Upper lobe of left lung (tissue), 6 donors: ENCODE measurements at regions not wholly inside any gene's neighbourhood (a gene's known extent, or its start where the extent isn't known, plus 50 kb on each side); places are given as distances from the start of the nearest gene placed in this dataset.

Source experiments
- ATAC-seq, 2 donors: fragments of 200-7000 bp; cut with Tn5 transposase; one replicate each; pipeline ENCODE4 v1.9.1; 2022; ENCODE audit warnings: mild to moderate bottlenecking in 2 of 2, moderate library complexity in 2 of 2; ENCODE audit not compliant: low FRiP score in 2 of 2
- DNase-seq, 2 donors: peaks; one replicate each; pipeline ENCODE4 v3.0.0-alpha.2; 2019 to 2020
- H3K27ac ChIP-seq, 4 donors: fragments of 200-600 bp; sonication (generic); one replicate each; pipeline ENCODE4 v1.5.1; 2016 to 2019
- H3K27me3 ChIP-seq, 4 donors: fragments of 200-600 bp; sonication (generic); one replicate each; pipeline ENCODE4 v1.5.1; 2017 to 2019
- H3K36me3 ChIP-seq, 4 donors: fragments of 200-600 bp; sonication (generic); one replicate each; pipeline ENCODE4 v1.5.1; 2016 to 2019
- H3K4me1 ChIP-seq, 4 donors: fragments of 200-600 bp; sonication (generic); one replicate each; pipeline ENCODE4 v1.5.1; 2018 to 2019
- H3K4me3 ChIP-seq, 4 donors: fragments of 200-600 bp; sonication (generic); one replicate each; pipeline ENCODE4 v1.5.1; 2017 to 2019; ENCODE audit warnings: mild to moderate bottlenecking in 2 of 4, moderate library complexity in 1 of 4
- H3K9me3 ChIP-seq, 4 donors: fragments of 200-600 bp; sonication (generic); one replicate each; pipeline ENCODE4 v1.5.1; 2018 to 2019
- EP300 ChIP-seq, 4 donors: sonication (generic); formaldehyde crosslinking; IDR thresholded peaks; one replicate each; pipeline ENCODE4 v1.5.1; 2017; ENCODE audit warnings: antibody characterized with exemption in 4 of 4, control low read depth in 2 of 4
- POLR2A ChIP-seq, 4 donors: fragments of 450-650 bp; IDR thresholded peaks; one replicate each; pipeline ENCODE4 v1.5.1; 2016 to 2017; ENCODE audit warnings: antibody characterized with exemption in 4 of 4, mild to moderate bottlenecking in 2 of 4
- POLR2AphosphoS5 ChIP-seq, 2 donors: sonication (generic); formaldehyde crosslinking; IDR thresholded peaks; one replicate each; pipeline ENCODE4 v1.5.1; 2017; ENCODE audit warnings: antibody characterized with exemption in 2 of 2
- WGBS, 2 donors: methylation state at CpG; one replicate each; pipeline ENCODE4 v1.1.5; 2017 to 2018; 5-methylcytosine and 5-hydroxymethylcytosine counted together
- TF ChIP-seq, protein P1 (sequence below), 6 experiments: fragments of 450-650 bp in 4 of 6; fragments of 200-600 bp in 2 of 6; sonication (generic) in 2 of 6; IDR thresholded peaks; one replicate each; pipeline ENCODE4 v1.5.1; 2016 to 2019; ENCODE audit warnings: antibody characterized with exemption in 6 of 6
- donor health status: DM: no; HTN: no; CAD: no; lungs with moderate emphysema.
- donor health status: DM: no; HTN: yes; CAD: no; lungs with severe emphysema.

DNA sequence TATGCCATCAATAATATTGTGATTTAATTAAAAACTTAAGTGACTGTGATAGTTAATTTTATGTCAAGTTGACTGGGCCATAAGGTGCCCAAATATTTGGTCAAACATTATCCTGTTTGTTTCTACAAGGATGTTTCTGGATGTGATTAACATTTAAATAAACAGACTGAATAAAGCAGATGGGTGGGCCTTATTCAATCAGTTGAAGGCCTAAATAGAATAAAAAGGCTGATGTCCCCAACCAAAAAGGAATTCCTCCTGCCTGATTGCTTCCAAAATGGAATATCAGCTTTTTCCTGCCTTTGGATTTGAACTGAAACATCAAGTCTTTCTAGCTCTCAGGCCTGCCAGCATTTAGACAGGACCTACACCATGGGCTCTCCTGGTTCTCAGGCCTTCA lies 961.7 kb downstream of the NTRK3 start:
- Histone ChIP-seq H3K9me3 (peaks cover 0 to 3% (median 0%) of the 10 kb centered on the region in 4 donors), H3K4me1 (no peaks in the 10 kb centered on the region), H3K27ac (no peak overlapping the region), H3K27me3 (no peaks in the 10 kb centered on the region), H3K4me3 (no peak overlapping the region), H3K36me3 (no peaks in the 10 kb centered on the region)
- ATAC-seq = no peak
- no peak for DNase-seq
- TF ChIP-seq POLR2AphosphoS5 (IDR thresholded peaks at IDR 0.05) = no peak
- no peak for TF ChIP-seq EP300 (IDR thresholded peaks at IDR 0.05)
- TF ChIP-seq, protein P1, sequence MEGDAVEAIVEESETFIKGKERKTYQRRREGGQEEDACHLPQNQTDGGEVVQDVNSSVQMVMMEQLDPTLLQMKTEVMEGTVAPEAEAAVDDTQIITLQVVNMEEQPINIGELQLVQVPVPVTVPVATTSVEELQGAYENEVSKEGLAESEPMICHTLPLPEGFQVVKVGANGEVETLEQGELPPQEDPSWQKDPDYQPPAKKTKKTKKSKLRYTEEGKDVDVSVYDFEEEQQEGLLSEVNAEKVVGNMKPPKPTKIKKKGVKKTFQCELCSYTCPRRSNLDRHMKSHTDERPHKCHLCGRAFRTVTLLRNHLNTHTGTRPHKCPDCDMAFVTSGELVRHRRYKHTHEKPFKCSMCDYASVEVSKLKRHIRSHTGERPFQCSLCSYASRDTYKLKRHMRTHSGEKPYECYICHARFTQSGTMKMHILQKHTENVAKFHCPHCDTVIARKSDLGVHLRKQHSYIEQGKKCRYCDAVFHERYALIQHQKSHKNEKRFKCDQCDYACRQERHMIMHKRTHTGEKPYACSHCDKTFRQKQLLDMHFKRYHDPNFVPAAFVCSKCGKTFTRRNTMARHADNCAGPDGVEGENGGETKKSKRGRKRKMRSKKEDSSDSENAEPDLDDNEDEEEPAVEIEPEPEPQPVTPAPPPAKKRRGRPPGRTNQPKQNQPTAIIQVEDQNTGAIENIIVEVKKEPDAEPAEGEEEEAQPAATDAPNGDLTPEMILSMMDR (IDR thresholded peaks at IDR 0.05) = no peak
- TF ChIP-seq POLR2A (IDR thresholded peaks at IDR 0.05) = no peak

DNA sequence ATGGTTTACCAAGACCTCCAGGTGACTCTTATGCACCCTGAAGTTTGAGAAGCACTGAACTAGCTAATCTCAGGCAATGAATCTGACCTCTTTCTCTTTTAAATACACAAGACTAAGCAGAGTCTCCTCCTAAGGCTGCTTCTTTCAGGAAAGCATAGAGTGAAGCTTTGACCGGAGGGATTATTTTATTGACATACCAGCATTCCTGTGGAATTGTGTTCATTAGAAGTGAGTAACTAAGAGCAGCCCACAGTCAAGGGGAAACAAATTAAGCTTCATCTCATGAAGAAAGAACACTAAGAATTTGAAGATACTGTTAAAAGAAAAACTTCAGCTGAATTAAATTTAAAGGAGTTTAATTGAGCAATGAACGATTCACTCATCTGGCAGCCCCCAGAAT lies 963.5 kb downstream of the NTRK3 start:
- 79 to 90% methylated on average over 2 of the region's 2 CpGs for WGBS, 2 donors
- no peaks in the 10 kb centered on the region for H3K36me3 ChIP-seq
- peaks cover 0 to 3% (median 0%) of the 10 kb centered on the region in 4 donors for H3K9me3 ChIP-seq
- H3K27me3 ChIP-seq = no peaks in the 10 kb centered on the region
- ATAC-seq (no peak), DNase-seq (no peak)
- no peak overlapping the region for H3K27ac ChIP-seq
- no peak overlapping the region for H3K4me3 ChIP-seq
- TF ChIP-seq EP300 (IDR thresholded peaks at IDR 0.05) = no peak
- TF ChIP-seq, protein P1 (IDR thresholded peaks at IDR 0.05) = no peak
- no peak for TF ChIP-seq POLR2A (IDR thresholded peaks at IDR 0.05)
- TF ChIP-seq POLR2AphosphoS5 (IDR thresholded peaks at IDR 0.05) = no peak
- H3K4me1 ChIP-seq = no peaks in the 10 kb centered on the region

DNA sequence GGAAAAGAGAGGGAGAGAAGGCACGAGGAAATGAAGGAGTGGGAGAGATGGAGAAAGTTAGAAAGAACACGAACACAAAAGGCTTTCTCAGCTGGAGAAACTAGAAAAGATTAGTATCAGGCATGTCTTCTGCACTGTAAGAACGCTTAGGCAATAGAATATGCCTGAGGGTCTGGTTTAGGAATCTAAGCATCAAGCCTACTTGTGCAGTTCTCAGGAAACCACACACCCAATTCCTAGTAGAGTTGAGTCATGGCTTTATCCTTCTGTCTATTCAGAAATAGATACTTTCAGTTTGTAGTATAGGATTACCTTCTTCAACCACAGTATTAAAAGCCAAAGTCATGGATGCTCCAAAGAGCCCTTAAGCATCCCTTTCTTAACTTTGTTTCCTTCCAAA lies 969.4 kb downstream of the NTRK3 start:
- no peak for DNase-seq
- H3K4me3 ChIP-seq = no peak overlapping the region
- 57 to 69% methylated on average over 3 of the region's 3 CpGs for WGBS, 2 donors
- H3K9me3 ChIP-seq = no peaks in the 10 kb centered on the region
- TF ChIP-seq POLR2AphosphoS5 (IDR thresholded peaks at IDR 0.05) = no peak
- no peak for TF ChIP-seq EP300 (IDR thresholded peaks at IDR 0.05)
- TF ChIP-seq, protein P1 (IDR thresholded peaks at IDR 0.05) = no peak
- no peak for TF ChIP-seq POLR2A (IDR thresholded peaks at IDR 0.05)
- ATAC-seq = no peak
- H3K27ac ChIP-seq = no peak overlapping the region
- no peaks in the 10 kb centered on the region for H3K27me3 ChIP-seq
- no peaks in the 10 kb centered on the region for H3K36me3 ChIP-seq
- no peaks in the 10 kb centered on the region for H3K4me1 ChIP-seq

DNA sequence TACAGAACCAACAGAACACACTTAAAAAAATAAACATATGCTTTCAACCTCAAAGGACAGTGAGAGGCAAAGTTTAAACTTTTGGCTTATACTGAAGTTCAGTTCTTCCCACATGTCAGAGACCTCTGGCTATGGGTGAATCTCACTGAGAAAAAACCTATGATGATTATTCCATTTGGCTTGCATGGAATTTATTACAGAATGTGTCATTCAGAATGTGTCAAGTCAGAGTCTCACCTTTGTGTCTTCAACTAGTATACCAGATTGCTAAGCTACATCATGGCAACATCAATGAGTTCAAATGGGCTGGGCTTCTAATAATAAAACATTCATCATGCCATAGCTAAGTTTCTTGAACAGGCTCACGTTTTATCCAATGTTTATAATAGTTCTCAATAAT lies 987.0 kb downstream of the NTRK3 start:
- DNase-seq (no peak), ATAC-seq (no peak)
- TF ChIP-seq POLR2AphosphoS5 (IDR thresholded peaks at IDR 0.05) (no peak), POLR2A (IDR thresholded peaks at IDR 0.05) (no peak), EP300 (IDR thresholded peaks at IDR 0.05) (no peak)
- TF ChIP-seq, protein P1 (IDR thresholded peaks at IDR 0.05) = no peak
- peaks cover 0 to 7% (median 0%) of the 10 kb centered on the region in 4 donors for H3K9me3 ChIP-seq
- H3K27ac ChIP-seq = no peak overlapping the region
- no peaks in the 10 kb centered on the region for H3K27me3 ChIP-seq
- H3K36me3 ChIP-seq = no peaks in the 10 kb centered on the region
- H3K4me1 ChIP-seq = no peaks in the 10 kb centered on the region
- 36 to 49% methylated on average over 1 of the region's 1 CpG for WGBS, 2 donors
- no peak overlapping the region for H3K4me3 ChIP-seq

DNA sequence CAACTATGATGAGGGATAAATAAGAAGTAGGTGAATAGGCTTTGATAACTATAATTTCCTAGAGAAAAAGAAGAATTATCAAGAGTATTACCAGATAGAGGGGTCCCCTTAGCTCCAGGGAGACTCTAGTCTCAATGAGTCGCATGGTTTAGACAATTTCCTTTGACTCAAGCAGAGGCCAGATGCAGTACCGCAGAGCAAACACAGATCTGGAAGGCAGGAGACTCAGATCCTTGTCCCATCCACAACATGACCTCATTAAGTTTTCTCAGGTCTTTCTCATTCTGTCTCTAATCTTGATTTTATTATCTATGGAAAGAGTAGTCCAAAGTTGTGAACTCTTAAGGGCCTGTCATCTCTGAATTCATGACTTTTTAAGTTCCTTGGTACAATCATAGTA lies 987.9 kb downstream of the NTRK3 start:
- Histone ChIP-seq H3K9me3 (peaks cover 0 to 7% (median 0%) of the 10 kb centered on the region in 4 donors), H3K4me3 (no peak overlapping the region), H3K4me1 (no peaks in the 10 kb centered on the region), H3K27ac (no peak overlapping the region), H3K36me3 (no peaks in the 10 kb centered on the region), H3K27me3 (no peaks in the 10 kb centered on the region)
- TF ChIP-seq POLR2A (IDR thresholded peaks at IDR 0.05) (no peak), POLR2AphosphoS5 (IDR thresholded peaks at IDR 0.05) (no peak), EP300 (IDR thresholded peaks at IDR 0.05) (no peak)
- TF ChIP-seq, protein P1 (IDR thresholded peaks at IDR 0.05) = no peak
- WGBS, 2 donors = 78 to 88% methylated on average over 2 of the region's 2 CpGs
- no peak for ATAC-seq
- no peak for DNase-seq
